DMS53 treated with DMSO at 0.1 percent for 48 hours (cell line): ENCODE measurements at regions not wholly inside any gene's neighbourhood (a gene's known extent, or its start where the extent isn't known, plus 50 kb on each side); places are given as distances from the start of the nearest gene placed in this dataset.
A peak's percentile ranks its signal among the peaks of the same experiment; 100 is the strongest.
"Not testable (repeated sequence)": the region's sequence is repeated elsewhere in the genome, so short reads cannot be mapped to it uniquely, and the experiment has no call there.

ENCODE experiments used
- DNase-seq: peaks from one replicate; lab custom pipeline; 2025; ENCODE audit not compliant: unreplicated experiment; lab: John Stamatoyannopoulos, UW

- not testable (repeated sequence) for DNase-seq
These were observed 70.2 kb downstream of the ZNF726 start for GRCh38 chr19:23984911-23985310.

GRCh38 chr19:23986623-23987022 lies 71.9 kb downstream of the ZNF726 start:
- no peak for DNase-seq

GRCh38 chr19:23991170-23991569 lies 76.5 kb downstream of the ZNF726 start:
- DNase-seq = peak; percentile 93

- DNase-seq = no peak
These were observed 77.7 kb downstream of the ZNF726 start for GRCh38 chr19:23992348-23992747.

GRCh38 chr19:23993440-23993839 lies 78.8 kb downstream of the ZNF726 start:
- no peak for DNase-seq

GRCh38 chr19:23996549-23996948 lies 81.9 kb downstream of the ZNF726 start:
- DNase-seq = no peak

- DNase-seq = no peak
These were observed 83.9 kb downstream of the ZNF726 start for GRCh38 chr19:23998568-23998967.

- no peak for DNase-seq
These were observed 85.3 kb downstream of the ZNF726 start for GRCh38 chr19:23999821-24000610.

GRCh38 chr19:24000656-24001055 lies 86.0 kb downstream of the ZNF726 start:
- no peak for DNase-seq

- DNase-seq = no peak
These were observed 84.6 kb upstream of the ZNF254 start for GRCh38 chr19:24002256-24002945.

GRCh38 chr19:24003537-24003936 lies 83.5 kb upstream of the ZNF254 start:
- no peak for DNase-seq

- DNase-seq = no peak
These were observed 82.8 kb upstream of the ZNF254 start for GRCh38 chr19:24004166-24004565.

- peak; percentile 62 for DNase-seq
These were observed 56.9 kb upstream of the ZNF254 start for GRCh38 chr19:24029941-24030636.

GRCh38 chr19:24032651-24033050 lies 54.3 kb upstream of the ZNF254 start:
- no peak for DNase-seq

GRCh38 chr19:24033301-24033962 lies 53.6 kb upstream of the ZNF254 start:
- peak; percentile 78 for DNase-seq

- DNase-seq = no peak
These were observed 53.0 kb upstream of the ZNF254 start for GRCh38 chr19:24033963-24034342.

GRCh38 chr19:24035261-24035880 lies 51.6 kb upstream of the ZNF254 start:
- DNase-seq = not testable (repeated sequence)
